Esophagus squamous epithelium (tissue), 4 donors: ENCODE measurements at regions not wholly inside any gene's neighbourhood (a gene's known extent, or its start where the extent isn't known, plus 50 kb on each side); places are given as distances from the start of the nearest gene placed in this dataset.

Experiments
- CTCF ChIP-seq, 6 experiments: fragments of 450-650 bp in 4 of 6; fragments of 200-600 bp in 2 of 6; sonication (generic) in 2 of 6; IDR thresholded peaks; one replicate each; pipeline ENCODE4 v1.5.1; 2016 to 2019; ENCODE audit warnings: antibody characterized with exemption in 6 of 6, mild to moderate bottlenecking in 4 of 6, moderate library complexity in 4 of 6
- POLR2A ChIP-seq, 4 donors: fragments of 450-650 bp; IDR thresholded peaks; one replicate each; pipeline ENCODE4 v1.6.1; 2017; ENCODE audit warnings: antibody characterized with exemption in 4 of 4, mild to moderate bottlenecking in 4 of 4, moderate library complexity in 3 of 4

- TF ChIP-seq CTCF (IDR thresholded peaks at IDR 0.05) = no peak
- no peak for TF ChIP-seq POLR2A (IDR thresholded peaks at IDR 0.05)
Measured at GRCh38 chr9:86684148-86684547, 263.2 kb downstream of the GAS1 start.
